ENCODE measurements at regions not wholly inside any gene's neighbourhood (a gene's known extent, or its start where the extent isn't known, plus 50 kb on each side); places are given as distances from the start of the nearest gene placed in this dataset.

DNA sequence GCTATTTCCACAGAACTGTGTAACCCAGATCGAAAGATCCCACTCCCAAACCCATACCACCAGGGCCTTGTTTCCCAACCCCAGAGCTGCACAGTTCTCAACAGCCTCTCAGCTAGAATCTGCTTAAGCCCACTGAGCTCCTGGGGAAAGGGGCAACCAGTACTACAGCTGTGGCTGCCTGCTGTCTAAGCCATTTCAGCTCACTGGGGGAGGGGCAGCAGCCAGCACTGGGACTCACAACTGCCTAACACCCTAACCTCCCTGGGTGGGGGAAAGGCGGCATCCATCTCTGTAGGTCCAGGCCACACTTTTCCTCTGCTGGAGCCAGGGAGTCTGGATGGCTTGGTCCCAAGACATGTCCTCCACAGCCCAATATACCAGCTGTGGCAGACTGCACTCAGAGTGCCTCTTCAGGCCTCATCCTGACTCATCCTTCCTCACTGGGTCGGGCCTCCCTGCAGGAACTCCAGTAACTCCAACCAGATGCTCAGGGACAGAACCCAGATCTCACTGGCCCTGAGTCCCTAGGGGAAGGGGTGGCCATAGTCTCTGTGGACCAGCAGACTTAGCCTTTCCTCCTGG lies 241.4 kb downstream of the HINT1 start:
- TF ChIP-seq, protein P1, sequence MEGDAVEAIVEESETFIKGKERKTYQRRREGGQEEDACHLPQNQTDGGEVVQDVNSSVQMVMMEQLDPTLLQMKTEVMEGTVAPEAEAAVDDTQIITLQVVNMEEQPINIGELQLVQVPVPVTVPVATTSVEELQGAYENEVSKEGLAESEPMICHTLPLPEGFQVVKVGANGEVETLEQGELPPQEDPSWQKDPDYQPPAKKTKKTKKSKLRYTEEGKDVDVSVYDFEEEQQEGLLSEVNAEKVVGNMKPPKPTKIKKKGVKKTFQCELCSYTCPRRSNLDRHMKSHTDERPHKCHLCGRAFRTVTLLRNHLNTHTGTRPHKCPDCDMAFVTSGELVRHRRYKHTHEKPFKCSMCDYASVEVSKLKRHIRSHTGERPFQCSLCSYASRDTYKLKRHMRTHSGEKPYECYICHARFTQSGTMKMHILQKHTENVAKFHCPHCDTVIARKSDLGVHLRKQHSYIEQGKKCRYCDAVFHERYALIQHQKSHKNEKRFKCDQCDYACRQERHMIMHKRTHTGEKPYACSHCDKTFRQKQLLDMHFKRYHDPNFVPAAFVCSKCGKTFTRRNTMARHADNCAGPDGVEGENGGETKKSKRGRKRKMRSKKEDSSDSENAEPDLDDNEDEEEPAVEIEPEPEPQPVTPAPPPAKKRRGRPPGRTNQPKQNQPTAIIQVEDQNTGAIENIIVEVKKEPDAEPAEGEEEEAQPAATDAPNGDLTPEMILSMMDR (IDR thresholded peaks at IDR 0.05): no peak
- TF ChIP-seq POLR2A (IDR thresholded peaks at IDR 0.05): no peak

Data from uterus (tissue), 2 donors.